K562 (cell line): ENCODE measurements at regions not wholly inside any gene's neighbourhood (a gene's known extent, or its start where the extent isn't known, plus 50 kb on each side); places are given as distances from the start of the nearest gene placed in this dataset.
A peak's percentile ranks its signal among the peaks of the same experiment; 100 is the strongest.

ENCODE experiments used
- CHD1 ChIP-seq: fragments of 200-600 bp; sonication (generic); IDR thresholded peaks from one replicate; pipeline ENCODE4 v1.6.1; 2012; ENCODE audit warnings: mild to moderate bottlenecking, moderate library complexity, low read length, inconsistent platforms
- FOSL1 ChIP-seq: fragments of 200-800 bp; sonication (Bioruptor generic); conservative IDR thresholded peaks from 2 replicates; pipeline ENCODE4 v1.6.1; 2016; ENCODE audit warnings: missing genetic modification characterization, missing compliant biosample characterization
- HDAC1 ChIP-seq, 2 experiments: fragments of 450-650 bp; IDR thresholded peaks; 2 replicates each; pipeline ENCODE4 v1.6.1; 2016 to 2017; ENCODE audit warnings: inconsistent platforms in 1 of 2, mild to moderate bottlenecking in 1 of 2, moderate library complexity in 1 of 2
- JUNB ChIP-seq: fragments of 450-650 bp; formaldehyde crosslinking; conservative IDR thresholded peaks from 2 replicates; pipeline ENCODE4 v1.4.0; 2020; ENCODE audit warnings: mild to moderate bottlenecking
- JUND ChIP-seq, 2 experiments: IDR thresholded peaks; 2 replicates in 1 of 2; 3 replicates in 1 of 2; pipeline ENCODE4 v1.6.1; 2011; ENCODE audit warnings: borderline replicate concordance in 2 of 2, low read depth in 2 of 2, low read length in 2 of 2, improper control_type of control experiment in 1 of 2, missing biosample characterization in 1 of 2, missing genetic modification characterization in 1 of 2, missing genetic modification reagents in 1 of 2
- KHSRP ChIP-seq: fragments of 450-650 bp; IDR thresholded peaks from 2 replicates; pipeline ENCODE4 v1.6.1; 2017
- TAF15 ChIP-seq: fragments of 200-400 bp; formaldehyde crosslinking; IDR thresholded peaks from 2 replicates; pipeline ENCODE4 v1.6.1; 2017; ENCODE audit warnings: mild to moderate bottlenecking, low read depth, low read length, moderate library complexity
- TCF3 ChIP-seq: sonication (generic); formaldehyde crosslinking; IDR thresholded peaks from 2 replicates; pipeline ENCODE4 v1.4.0; 2020; ENCODE audit warnings: mild to moderate bottlenecking, missing genetic modification reagents
- TOE1 ChIP-seq, 2 experiments: fragments of 450-650 bp in 1 of 2; sonication (generic) in 1 of 2; formaldehyde crosslinking in 1 of 2; IDR thresholded peaks; 2 replicates each; pipeline versions ENCODE4 v1.7.1 to v1.8.0; 2016 to 2022; ENCODE audit warnings: borderline replicate concordance in 2 of 2, mild to moderate bottlenecking in 2 of 2, antibody characterized with exemption in 1 of 2, inconsistent platforms in 1 of 2, low read depth in 1 of 2, missing genetic modification reagents in 1 of 2, moderate library complexity in 1 of 2
- ZBTB8A ChIP-seq: fragments of 450-650 bp; IDR thresholded peaks from 2 replicates; pipeline ENCODE4 v1.6.1; 2018; ENCODE audit warnings: mild to moderate bottlenecking, moderate library complexity; ENCODE audit not compliant: partially characterized antibody
- ZFP30 ChIP-seq: fragments of 250-450 bp; sonication (Bioruptor Pico); IDR thresholded peaks from 2 replicates; pipeline ENCODE4 v1.8.0; 2022; ENCODE audit warnings: moderate library complexity, mild to moderate bottlenecking, inconsistent platforms, borderline replicate concordance
- ZNF24 ChIP-seq: fragments of 450-650 bp; IDR thresholded peaks from 2 replicates; pipeline ENCODE4 v1.6.1; 2016
- ZNF253 ChIP-seq: fragments of 250-450 bp; sonication (Bioruptor Pico); conservative IDR thresholded peaks from 2 replicates; pipeline ENCODE4 v1.6.1; 2021; ENCODE audit warnings: mild to moderate bottlenecking
- TF ChIP-seq, protein P1 (sequence below): sonication (generic); formaldehyde crosslinking; IDR thresholded peaks from 2 replicates; pipeline ENCODE4 v1.8.1; 2023; ENCODE audit warnings: mild to moderate bottlenecking, missing genetic modification reagents
- TF ChIP-seq, protein P2 (sequence below), 2 experiments: fragments of 450-650 bp in 1 of 2; sonication (generic) in 1 of 2; formaldehyde crosslinking in 1 of 2; IDR thresholded peaks; 2 replicates each; pipeline versions ENCODE4 v1.7.1 to v1.9.0; 2016 to 2022; ENCODE audit warnings: inconsistent platforms in 1 of 2, mild to moderate bottlenecking in 1 of 2, missing genetic modification reagents in 1 of 2

DNA sequence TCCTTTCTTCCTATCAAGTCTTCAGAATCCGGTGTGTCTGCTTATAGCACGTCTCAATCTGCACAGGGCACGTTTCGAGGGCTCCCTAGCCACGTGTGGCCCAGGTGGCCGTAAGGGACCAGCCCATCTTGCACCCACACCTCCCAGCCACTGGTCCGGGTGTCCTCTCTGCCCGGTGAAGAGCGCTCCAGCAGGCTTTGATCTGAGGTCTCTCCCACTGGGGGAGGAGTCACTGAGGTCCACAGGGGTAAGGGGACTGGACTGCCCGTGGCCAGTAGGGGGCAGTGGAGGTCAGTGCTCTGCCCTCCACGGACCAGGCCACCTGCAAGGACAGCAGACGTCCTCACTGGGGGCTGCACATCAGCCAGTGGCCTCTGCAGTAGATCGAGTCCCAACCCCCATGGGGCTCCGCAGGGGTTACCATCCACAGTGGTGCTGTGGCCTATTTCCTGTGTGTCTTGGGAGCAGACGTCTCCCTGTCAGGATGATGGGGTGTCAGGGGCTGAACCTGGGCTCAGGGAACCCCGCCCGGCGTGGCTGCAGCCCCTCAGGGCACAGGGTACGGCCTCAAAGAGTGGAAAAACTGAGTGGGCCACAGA lies 204.1 kb upstream of the CIBAR2 start (continued):
- TF ChIP-seq, protein P1, sequence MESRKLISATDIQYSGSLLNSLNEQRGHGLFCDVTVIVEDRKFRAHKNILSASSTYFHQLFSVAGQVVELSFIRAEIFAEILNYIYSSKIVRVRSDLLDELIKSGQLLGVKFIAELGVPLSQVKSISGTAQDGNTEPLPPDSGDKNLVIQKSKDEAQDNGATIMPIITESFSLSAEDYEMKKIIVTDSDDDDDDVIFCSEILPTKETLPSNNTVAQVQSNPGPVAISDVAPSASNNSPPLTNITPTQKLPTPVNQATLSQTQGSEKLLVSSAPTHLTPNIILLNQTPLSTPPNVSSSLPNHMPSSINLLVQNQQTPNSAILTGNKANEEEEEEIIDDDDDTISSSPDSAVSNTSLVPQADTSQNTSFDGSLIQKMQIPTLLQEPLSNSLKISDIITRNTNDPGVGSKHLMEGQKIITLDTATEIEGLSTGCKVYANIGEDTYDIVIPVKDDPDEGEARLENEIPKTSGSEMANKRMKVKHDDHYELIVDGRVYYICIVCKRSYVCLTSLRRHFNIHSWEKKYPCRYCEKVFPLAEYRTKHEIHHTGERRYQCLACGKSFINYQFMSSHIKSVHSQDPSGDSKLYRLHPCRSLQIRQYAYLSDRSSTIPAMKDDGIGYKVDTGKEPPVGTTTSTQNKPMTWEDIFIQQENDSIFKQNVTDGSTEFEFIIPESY (CRISPR knock-in tag), result peak; percentile 72
- TF ChIP-seq FOSL1 (tag), result no peak
- no peak for TF ChIP-seq JUNB (CRISPR knock-in tag)
- TF ChIP-seq TCF3 (CRISPR knock-in tag), result 0 out of 2 replicates have a peak, but pooled peaks have one; percentile 7
- TF ChIP-seq ZNF253 (CRISPR knock-in tag), result no peak
- TF ChIP-seq, protein P2, sequence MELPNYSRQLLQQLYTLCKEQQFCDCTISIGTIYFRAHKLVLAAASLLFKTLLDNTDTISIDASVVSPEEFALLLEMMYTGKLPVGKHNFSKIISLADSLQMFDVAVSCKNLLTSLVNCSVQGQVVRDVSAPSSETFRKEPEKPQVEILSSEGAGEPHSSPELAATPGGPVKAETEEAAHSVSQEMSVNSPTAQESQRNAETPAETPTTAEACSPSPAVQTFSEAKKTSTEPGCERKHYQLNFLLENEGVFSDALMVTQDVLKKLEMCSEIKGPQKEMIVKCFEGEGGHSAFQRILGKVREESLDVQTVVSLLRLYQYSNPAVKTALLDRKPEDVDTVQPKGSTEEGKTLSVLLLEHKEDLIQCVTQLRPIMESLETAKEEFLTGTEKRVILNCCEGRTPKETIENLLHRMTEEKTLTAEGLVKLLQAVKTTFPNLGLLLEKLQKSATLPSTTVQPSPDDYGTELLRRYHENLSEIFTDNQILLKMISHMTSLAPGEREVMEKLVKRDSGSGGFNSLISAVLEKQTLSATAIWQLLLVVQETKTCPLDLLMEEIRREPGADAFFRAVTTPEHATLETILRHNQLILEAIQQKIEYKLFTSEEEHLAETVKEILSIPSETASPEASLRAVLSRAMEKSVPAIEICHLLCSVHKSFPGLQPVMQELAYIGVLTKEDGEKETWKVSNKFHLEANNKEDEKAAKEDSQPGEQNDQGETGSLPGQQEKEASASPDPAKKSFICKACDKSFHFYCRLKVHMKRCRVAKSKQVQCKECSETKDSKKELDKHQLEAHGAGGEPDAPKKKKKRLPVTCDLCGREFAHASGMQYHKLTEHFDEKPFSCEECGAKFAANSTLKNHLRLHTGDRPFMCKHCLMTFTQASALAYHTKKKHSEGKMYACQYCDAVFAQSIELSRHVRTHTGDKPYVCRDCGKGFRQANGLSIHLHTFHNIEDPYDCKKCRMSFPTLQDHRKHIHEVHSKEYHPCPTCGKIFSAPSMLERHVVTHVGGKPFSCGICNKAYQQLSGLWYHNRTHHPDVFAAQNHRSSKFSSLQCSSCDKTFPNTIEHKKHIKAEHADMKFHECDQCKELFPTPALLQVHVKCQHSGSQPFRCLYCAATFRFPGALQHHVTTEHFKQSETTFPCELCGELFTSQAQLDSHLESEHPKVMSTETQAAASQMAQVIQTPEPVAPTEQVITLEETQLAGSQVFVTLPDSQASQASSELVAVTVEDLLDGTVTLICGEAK (IDR thresholded peaks at IDR 0.05), result no peak
- TF ChIP-seq, protein P2 (CRISPR knock-in tag; IDR thresholded peaks at IDR 0.05), result no peak
- TF ChIP-seq ZBTB8A, result no peak
- no peak for TF ChIP-seq KHSRP
- TF ChIP-seq JUND (IDR thresholded peaks at IDR 0.05; ENCODE audit: borderline replicate concordance, low read depth, low read length), result peak; percentile 74
- TF ChIP-seq JUND (tag; IDR thresholded peaks at IDR 0.05; ENCODE audit: borderline replicate concordance, low read depth, low read length), result no peak; the same call in 2 of the 3 replicates
- no peak for TF ChIP-seq CHD1
- TF ChIP-seq ZFP30 (CRISPR knock-in tag), result no peak
- TF ChIP-seq TOE1 (IDR thresholded peaks at IDR 0.05; ENCODE audit: borderline replicate concordance), result no peak
- TF ChIP-seq TOE1 (CRISPR knock-in tag; IDR thresholded peaks at IDR 0.05; ENCODE audit: borderline replicate concordance, low read depth), result no peak
- no peak for TF ChIP-seq TAF15
- 0 out of 4 replicates have a peak, but pooled peaks of 1 of the 2 experiments have one; percentile 56 for TF ChIP-seq HDAC1 (IDR thresholded peaks at IDR 0.05)
- 0 out of 2 replicates have a peak, but pooled peaks have one; percentile 45 for TF ChIP-seq ZNF24
